ENCODE measurements at regions not wholly inside any gene's neighbourhood (a gene's known extent, or its start where the extent isn't known, plus 50 kb on each side); places are given as distances from the start of the nearest gene placed in this dataset.

DNA sequence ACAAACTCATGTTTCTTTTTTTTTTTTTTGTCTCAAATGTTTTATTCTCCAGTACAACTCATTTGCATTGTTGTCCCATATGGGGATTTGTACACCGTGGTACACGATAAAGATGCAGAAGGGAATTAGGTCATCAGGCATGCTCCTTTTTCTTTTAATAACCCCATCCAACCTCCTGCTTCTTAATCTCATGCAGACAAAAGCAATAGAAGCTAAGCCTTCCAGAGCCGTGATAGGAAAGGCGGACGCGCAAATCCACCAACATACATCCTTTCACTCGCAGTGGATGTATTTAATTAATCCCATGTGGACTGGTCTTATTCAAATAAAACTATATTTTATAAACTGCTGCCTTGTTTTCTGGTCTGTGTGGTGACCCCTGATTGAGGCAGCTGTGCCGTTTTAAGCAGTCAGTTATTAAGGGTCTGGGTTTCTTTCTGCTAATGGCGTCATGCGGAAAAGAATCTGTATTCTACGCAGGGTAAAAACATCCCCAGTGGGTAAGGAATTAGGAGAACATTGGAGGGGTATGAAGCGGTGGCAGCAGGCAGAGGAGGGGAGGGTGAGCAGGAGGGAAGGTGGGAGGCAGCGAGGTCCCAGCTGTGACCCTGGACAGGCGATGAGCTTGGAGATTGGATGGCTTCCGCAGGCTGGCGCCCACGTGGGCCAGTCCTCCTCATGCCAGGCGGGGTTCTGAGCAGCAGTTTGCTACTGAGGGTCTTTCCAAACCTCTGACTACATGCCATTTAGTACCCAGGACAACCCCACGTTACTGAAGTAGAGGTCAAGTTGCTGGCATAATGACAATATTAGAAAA, 172.8 kb downstream of the LINC00237 start:
- DNase-seq, result no peak

DNA sequence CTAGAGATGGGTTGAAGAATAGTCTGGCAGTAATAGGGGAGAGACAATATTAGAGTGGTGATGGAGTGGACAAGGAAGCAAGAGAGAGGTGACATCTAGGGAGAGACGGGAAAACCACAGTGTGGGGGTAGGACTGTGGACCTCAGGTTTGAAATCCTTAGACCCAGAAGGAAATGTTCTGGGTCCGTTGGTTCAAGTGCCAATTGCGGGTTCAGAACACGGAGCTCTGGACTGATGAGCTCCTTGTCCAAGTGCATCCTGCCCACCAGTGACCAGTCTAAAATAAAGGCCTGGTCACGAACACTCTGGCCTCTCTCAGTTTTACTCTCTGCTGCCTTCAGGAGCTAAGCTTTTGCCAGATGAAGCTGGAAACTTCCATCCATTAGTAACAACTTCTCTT, 174.0 kb downstream of the LINC00237 start:
- DNase-seq, result no peak

DNA sequence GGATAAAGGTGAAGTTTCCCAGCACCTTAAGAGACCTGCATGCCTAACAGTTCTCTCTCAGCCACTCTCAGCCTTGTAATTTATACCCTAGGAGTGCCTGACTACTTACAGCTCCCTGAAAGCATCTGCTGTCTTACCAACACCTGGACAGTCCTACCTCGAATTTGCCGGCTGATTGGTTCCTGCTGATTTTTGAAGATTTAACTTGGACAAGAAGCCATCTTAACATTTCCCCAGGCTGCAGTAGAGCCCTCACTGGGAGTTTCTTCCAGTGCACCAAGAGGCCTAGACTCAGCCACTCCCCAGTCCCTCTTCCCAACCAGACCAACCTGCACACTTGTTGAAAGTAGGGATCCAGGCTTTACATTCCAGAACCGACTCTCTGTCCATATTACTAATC, 174.5 kb downstream of the LINC00237 start:
- no peak for DNase-seq

DNA sequence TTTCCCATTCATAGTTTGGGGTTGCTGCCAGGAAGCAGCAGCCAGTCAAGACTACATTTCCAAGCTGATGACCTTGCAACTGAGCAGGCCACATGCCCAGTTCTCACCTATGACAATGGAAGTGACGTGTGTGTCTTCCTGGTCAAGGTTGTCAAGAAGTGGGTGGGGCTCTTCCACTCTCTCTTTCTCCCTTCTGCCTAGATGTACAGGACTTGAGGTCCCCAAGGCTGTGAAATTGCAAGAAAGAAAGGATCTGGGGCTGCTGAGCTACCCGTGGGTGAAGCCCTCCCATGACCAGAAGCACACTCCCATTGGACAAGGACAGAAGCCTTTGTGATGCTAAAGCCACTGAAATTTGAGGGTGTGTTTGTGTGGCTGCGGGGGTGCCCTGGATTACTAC, 175.1 kb downstream of the LINC00237 start:
- DNase-seq, result no peak

DNA sequence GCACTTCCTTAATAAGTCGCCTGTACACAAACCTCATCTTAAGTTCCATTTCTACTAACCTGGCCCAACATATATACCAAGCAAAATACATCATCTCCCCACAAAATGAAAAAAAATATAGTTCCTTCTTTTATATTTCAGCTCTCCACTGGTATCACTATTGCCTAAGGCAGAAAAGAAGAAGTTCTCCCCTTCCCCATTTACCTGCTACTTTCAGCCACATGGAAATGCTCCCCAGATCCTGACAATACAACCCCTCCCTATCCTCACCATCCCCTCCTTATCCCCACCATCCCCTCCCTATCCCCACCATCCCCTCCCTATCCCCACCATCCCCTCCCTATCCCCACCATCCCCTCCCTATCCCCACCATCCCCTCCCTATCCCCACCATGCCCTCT, 175.7 kb downstream of the LINC00237 start:
- DNase-seq, result no peak

DNA sequence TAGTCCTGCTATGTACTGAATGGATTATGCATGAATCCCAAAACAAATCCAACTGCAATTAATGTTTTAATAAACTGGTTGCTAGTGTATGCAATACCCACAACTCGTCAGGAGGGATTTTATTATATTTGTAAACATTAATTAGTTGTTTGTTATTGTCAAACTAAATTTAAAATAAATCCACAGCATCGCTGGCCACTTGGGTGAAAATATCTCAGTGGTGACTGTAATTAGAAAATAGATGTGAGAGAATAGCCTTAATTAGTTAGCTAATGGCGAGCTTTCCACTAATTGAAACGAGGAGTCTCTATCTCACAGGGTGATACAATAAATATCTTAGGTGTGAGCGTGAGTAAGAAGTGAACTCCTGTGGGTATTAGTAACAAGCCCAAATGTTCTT, 176.8 kb downstream of the LINC00237 start:
- no peak for DNase-seq

DNA sequence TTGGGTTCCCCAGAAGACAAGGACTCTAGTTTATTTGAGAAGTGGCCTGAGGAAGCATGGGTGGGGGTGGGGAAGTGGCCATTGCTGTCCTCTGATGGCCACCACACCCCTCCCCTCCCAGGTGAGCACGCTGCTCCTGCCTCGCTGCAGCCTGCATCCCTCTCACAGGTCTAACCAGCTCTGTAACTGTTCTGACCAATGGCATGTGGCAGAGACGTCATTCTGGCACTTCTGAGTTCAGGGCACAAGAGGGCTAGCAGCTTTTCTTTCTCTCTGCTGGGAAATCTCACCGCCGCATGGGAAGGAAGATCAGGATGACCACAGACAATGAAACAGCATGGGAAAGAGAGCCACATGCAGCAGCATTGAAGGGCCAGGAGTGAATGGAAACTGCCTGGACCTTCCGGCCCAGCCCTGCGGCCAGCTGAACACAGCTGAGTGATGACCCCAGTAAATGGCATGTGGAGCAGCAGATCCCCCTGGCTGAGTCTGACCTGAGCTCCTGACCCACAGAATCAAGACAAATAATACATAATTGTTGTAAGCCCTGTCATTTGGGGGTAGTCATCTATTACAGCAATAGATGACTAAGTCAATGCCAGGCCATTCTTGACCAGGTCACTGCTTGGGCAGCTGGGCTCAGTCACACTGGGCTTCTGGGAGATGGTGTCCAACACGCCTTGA, 179.8 kb downstream of the LINC00237 start:
- no peak for DNase-seq

DNA sequence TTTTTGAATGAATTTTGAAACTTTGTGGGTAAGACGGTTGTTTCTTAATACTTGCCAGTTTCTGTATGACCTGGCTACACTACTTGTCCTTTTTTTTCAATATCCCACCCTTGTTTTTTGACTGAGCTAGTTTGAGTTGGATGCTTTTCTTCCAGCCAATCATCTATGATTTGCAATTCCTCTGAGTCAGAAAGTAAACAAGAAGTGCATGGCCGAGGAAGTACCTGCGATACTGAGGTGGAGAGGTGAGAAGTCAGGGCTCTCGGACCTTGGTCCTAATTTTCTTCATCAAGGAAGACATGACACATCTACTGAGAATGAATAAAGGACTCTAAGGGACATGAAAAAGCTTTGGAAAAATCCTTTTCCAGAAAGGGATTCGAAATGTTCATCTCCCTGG, 185.7 kb downstream of the LINC00237 start:
- no peak for DNase-seq

DNA sequence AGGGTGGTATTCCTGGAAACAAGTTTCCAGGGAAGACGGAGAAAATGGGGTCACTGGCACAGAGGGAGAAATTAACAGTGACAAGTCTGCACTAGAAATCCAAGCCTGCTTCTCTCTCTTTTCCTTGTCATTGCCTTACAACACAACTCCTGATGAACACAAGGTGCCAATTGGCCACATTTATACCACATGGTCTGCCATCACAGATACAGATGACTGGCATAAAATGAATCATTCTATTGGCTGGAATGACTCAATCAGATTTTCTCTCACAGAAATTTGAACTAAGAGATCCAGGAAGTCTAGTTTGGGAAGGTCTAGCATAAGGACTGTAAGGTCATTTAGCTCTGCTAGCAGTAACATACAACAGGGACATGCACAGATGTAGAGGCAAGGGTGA, 190.3 kb downstream of the LINC00237 start:
- no peak for DNase-seq

DNA sequence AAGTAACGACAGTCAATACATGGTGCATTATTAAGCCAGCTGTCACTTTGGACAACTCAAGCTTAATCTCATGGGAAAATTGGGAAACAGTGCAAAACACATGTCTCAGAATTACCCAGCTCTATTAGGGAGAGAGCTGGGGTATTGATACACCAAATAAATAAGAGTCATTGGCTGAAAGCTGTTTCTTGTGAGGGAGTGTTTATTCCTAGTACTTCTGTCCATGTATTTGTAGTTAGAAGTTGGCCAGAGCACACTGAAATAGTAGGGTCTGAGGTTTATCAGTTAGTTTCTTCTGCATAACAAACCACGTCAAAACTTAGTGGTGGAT, 192.0 kb upstream of the RALGAPA2 start:
- no peak for DNase-seq

DNA sequence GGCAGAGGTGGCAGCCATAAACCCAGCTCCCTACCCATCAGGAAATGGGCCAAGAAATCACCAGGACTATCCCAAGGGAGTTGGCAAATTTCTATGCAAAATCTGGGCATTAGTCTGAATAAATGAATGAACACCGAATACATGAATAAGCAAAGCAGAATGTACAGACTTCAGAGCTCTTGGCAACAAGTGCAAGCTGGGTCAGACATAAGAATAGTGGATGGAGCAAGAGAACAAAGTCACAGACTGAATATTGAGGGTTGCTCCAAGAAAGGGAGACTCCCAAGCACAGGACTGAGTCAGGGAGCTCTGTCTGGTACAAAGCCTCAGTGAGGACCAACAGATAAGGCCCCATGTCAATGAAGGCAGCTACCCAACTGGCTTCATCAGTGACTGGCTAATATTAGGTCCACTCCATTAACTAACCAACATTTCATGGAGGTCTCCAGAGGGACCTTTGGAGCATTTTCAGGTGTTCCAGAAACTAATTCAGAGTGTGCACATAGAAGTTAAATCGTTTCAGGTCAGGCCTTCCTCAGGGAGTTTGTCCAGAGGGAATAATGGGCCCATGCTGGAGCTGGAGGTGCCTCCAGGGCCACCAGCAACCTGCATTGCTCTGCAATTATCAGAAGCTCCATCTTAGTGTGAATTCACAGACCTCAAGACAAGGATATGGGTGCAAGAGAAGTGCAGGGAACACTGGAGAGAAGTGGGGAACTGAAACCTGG, 191.5 kb upstream of the RALGAPA2 start:
- DNase-seq, result no peak

DNA sequence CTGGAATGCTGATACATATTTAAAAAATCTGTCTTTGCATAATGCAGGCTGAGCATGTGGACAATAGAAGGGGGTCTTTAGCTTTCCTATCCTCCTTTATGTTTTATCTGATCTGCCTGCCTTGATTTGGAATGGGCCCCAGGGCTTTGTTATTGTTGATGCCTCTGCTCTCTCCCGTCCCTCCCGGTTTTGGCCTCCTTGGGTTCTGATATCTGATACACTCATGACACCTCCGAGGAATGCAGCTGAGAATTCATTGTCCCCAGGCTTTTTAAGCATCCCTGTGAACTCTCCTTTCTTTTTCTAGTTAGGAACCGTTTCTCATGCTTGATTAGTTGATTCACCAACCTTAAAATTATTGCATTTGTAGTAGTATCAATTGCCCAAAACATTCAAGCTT, 185.5 kb upstream of the RALGAPA2 start:
- DNase-seq, result no peak

DNA sequence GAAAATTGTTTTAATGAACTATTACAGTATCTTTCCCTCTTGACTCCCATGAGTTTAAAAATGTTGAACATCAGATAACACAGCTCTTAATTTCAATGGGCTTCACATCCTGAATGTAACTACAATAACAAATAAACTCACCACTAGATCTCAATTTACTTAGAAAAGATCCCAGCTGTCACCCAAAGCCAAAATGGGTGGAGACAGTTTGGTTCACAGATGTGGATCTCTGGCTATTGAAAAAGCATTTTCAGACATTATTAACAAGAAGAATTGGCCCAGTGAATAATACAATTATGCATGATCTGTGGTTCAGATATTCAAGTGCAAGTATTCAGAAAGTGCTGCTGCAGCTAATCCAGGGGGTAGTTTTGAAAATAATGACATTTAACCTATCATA, 184.7 kb upstream of the RALGAPA2 start:
- no peak for DNase-seq

DNA sequence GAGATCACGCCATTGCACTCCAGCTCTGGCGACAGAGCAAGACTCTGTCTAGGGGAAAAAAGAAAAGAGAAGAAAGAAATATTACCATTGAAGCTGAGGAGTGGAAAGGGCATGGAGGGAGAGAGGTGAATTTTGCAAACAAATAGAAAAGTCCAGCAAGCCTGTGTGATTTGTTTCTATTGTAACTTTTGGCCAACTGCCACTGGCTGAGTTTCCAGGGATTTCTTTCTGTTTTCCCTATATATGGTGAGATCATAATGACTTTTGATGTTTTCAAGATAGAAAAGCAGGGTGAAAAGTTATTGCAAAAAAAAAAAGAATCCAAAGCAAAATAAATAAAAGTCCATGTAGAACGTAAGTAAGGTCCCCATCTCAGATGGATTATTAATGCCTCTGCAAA, 184.2 kb upstream of the RALGAPA2 start:
- DNase-seq, result no peak

DNA sequence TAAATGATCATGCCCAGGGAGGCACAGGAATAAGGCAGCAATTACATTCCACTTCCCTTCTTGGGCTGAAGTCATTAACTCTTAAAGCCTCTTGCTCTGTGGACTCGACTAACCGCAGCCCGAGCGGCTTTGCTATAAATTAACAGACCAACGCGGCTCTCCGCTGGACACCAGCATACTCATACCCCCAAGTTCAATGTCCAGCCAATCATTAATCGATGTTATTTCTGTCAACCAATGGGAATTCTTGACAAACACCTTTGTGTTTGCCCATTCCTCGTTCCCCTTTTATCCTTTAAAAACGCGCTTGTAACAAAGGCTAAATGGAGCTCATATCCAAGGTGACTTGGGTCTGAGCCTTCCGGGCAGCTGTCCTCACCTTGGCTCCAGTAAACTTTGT, 183.1 kb upstream of the RALGAPA2 start:
- DNase-seq, result no peak

DNA sequence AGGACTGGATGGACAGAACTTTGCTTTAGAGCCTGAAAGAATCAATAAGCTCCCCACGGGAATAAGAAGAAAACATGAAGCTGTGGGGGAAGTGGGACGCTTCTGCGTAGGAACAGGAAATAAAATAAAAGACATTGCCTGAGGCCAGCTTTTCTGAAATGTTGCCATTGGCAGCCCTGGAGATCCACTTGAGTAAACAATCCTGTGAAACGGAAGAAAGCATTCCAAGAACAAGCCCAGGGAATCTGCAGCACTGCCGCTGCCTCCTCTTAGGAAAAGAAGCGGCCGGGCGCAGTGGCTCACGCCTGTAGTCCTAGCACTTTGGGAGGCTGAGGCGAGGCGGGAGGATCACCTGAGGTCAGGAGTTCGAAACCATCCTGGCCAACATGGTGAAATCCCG, 182.3 kb upstream of the RALGAPA2 start:
- no peak for DNase-seq

DNA sequence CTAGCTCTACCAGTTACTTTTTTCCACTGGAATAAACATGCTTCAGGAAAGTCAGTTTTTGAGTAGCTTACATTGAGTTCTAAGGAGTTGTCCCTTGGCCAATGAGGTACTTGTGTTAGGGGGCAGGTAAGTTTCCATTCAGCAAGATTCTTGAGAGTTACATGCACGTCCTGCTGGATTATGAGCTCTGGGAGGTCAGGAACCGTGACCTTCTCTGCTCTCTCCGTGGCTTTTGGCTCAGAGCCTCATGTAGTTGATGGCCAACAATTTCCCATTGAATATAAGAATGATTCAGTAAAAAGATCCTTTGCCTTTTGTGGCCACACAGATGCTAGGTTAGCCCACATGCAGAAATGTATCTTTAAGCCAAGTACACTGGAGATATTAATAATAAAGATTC, 181.8 kb upstream of the RALGAPA2 start:
- DNase-seq, result no peak

DNA sequence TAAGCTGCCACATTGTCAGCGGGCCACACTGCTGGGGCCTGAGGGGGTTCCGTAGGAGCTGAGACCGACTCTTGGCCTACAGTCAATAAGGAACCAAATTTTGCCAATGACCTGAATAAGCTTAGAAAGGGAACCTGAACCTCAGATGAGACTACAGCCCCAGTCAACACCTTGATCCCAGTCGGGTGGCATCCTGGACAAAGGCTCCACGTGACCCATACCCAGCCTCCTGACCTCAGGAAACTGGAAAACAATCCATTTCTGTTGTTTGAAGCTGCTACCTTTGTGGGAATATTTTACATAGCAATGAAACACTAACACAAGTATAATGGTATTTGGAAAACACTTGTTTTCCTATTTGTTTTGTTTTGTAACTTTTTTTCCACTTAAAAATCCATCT, 179.9 kb upstream of the RALGAPA2 start:
- DNase-seq, result no peak

DNA sequence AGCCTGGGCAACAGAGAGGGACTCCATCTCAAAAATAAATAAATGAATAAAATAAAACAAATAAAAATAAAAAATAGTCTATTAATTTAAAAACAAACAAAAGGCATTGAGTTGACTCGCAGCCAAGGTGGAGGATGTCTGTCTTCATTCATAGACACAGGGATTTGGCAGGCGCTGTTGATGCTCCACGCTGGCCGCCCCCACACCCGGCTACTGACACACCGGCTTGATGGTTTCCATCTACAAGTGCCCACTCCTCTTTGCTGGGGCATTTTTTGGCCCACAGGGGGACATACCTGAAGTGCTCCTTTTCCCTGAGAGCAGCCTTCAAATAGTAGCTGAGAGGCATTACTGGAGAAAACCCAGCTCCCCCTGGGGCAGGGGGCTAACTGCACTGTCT, 178.3 kb upstream of the RALGAPA2 start:
- DNase-seq, result no peak

DNA sequence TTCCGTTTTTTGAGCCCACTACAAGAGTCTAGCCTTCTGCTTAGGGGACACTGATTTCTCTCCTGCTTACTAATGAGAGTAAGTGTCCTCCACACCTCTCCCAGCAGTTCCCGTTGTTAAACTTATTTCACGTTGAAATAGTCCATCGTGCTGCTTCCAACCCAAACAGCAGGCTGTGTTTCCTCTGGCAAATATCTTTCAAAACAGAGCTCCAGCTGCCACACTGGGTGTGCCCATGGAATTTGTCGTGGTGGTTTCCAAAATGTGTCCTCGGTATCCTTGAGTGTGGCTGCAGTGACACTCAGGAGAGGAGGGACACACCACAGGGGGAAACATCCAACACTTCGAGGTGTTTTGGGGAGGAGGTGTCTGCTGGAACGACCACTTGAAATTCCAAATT, 176.5 kb upstream of the RALGAPA2 start:
- no peak for DNase-seq

DNA sequence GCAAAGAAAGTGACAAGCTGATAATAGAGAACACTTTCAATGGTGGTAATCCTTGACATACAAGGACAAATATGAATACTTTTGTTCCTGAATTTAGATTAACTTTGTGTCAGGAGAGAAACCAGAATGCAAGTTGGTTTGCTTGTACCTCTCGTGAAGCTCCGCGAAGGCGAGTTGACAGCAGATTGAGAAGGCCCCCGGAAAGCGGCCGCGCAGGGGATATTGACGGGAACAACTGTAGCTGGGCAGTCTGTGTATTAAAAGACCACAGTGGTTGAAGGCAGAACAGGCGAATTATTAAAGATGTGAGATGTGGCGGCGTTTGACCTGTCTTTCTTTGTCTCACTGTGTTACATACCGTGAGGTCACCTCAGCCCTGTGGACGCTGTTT, 175.8 kb upstream of the RALGAPA2 start:
- DNase-seq, result no peak

DNA sequence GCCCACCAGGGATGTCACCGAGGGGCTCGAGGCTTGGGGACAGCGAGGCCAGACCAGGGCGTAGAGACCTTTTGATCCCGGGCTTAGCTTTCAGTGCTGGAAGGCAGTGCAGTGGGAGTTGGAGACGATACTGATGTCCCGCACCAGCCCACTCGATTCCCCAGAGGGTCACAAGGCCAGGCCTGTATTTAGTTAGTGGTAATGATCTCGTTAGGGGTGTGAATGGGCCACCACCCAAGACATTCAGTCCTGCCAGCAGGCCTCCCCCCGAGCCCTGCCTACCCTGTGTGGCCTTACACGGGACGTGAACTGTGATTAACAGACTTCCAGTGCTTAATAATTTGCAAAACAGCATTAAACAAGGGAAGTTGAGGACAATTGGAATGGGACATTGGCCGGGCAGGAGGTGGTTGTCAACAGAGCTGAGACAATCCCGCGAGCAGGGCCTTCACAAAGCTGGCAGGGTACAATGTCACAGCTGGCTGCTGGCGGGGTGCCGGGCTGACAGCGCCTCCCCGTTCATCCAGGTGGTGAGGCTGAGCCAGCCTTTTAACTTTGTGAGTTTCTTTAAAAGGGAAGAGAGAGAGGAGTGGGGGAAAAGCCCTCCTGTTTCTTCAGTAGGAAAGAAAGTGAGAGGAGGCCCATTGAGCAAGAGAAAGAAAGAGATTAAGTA, 175.3 kb upstream of the RALGAPA2 start:
- DNase-seq, result no peak

DNA sequence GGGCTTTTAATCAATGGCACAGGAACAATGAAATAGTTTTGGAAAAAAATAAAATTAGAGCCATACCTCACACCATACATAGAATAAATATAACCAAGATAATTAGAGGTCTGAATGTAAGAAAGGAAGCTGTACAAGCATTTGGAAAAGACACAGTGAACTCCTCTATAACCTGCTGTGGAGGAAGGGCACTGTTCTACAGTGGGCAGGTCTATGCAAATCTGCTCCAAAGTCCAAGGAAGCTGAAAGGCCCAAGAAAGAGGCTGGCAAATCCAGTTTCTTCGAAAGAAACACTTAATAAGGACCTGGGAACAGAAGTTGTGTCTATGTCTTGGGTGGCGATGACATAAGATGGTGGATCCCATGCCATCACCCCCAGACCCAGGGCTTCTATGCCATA, 169.4 kb upstream of the RALGAPA2 start:
- DNase-seq, result no peak

DNA sequence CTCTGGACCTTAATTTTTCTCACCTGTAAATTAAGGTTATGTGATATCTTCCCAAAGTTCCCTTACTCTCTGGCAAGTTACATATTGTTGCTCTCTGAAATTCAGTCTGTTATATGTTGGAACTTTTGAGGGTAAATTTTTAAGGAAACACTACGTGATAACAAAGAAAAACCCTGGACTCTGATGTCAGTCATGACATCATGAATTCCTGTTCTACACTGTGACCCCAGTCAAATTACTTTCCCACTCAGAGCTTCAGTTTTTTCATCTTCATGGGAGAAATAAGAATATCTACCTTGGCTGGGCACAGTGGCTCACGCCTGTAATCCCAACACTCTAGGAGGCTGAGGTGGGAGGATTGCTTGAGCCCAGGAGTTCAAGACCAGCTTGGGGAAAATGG, 164.6 kb upstream of the RALGAPA2 start:
- no peak for DNase-seq

All from bone marrow (tissue), 2 donors.